HEK293 (cell line): ENCODE measurements at regions not wholly inside any gene's neighbourhood (a gene's known extent, or its start where the extent isn't known, plus 50 kb on each side); places are given as distances from the start of the nearest gene placed in this dataset.
A peak's percentile ranks its signal among the peaks of the same experiment; 100 is the strongest.

Experiments used
- OVOL3 ChIP-seq: fragments of 450-650 bp; formaldehyde crosslinking; IDR thresholded peaks from 2 replicates; pipeline ENCODE4 v1.5.1; 2016; ENCODE audit warnings: missing biosample characterization, missing genetic modification characterization
- SP7 ChIP-seq: fragments of 450-650 bp; formaldehyde crosslinking; IDR thresholded peaks from 2 replicates; pipeline ENCODE4 v1.5.1; 2016; ENCODE audit warnings: missing biosample characterization, missing genetic modification characterization
- ZNF626 ChIP-seq: fragments of 450-650 bp; sonication (Bioruptor Pico); formaldehyde crosslinking; IDR thresholded peaks from 2 replicates; pipeline ENCODE4 v1.5.1; 2018; ENCODE audit warnings: missing biosample characterization, missing genetic modification characterization, inconsistent platforms
- ZNF785 ChIP-seq: fragments of 450-650 bp; formaldehyde crosslinking; IDR thresholded peaks from 2 replicates; pipeline ENCODE4 v1.5.1; 2016; ENCODE audit warnings: missing biosample characterization, missing genetic modification characterization
- TF ChIP-seq, protein P1 (sequence below): fragments of 450-650 bp; formaldehyde crosslinking; IDR thresholded peaks from 2 replicates; pipeline ENCODE4 v1.5.1; 2016; ENCODE audit warnings: missing biosample characterization, missing genetic modification characterization

DNA sequence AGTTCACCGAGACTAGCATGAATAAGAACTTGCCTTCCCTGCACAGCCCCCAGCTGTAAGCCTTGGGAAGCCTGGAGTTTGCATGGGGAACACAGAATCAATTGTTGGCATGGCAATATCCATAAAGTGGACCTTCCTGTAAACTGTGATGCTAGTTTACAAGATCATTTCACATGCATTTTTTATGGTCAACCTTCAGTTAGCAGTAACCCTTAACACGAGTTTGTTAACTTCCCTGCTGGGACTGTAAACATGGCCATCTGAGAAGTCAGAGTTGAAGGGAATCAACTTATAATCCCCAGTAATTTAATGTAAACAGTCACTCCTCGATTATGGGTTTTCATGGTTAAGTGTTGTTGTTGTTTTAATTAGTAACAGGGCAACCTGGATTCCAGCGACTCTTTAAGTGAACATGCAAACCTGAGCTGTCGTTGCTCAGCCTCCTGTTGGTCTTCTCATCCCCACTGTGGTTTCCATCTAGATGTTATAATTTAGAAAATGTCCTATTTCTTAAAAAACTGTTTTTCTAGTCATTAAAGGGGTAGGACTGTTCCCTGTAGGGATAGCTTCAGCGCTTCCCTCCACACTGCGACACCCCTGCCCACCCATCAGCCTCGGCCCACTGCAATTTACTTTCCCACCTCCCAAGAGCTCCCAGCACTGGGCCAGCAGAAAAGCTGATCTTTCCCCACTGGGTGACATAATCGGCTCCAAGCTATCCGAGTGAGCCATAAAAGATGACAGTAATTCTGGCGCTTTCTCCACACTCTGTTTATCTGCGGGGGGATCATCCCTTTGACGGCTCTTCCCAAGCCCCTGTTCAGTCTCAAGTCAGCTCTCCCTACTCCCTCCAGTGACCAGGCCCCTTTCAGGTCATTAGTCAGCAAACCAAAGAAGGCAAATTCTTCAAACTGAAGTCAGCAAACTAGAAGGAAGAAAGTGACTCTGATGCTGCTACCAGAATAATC lies 107.6 kb upstream of the IPO9 start:
- TF ChIP-seq, protein P1, sequence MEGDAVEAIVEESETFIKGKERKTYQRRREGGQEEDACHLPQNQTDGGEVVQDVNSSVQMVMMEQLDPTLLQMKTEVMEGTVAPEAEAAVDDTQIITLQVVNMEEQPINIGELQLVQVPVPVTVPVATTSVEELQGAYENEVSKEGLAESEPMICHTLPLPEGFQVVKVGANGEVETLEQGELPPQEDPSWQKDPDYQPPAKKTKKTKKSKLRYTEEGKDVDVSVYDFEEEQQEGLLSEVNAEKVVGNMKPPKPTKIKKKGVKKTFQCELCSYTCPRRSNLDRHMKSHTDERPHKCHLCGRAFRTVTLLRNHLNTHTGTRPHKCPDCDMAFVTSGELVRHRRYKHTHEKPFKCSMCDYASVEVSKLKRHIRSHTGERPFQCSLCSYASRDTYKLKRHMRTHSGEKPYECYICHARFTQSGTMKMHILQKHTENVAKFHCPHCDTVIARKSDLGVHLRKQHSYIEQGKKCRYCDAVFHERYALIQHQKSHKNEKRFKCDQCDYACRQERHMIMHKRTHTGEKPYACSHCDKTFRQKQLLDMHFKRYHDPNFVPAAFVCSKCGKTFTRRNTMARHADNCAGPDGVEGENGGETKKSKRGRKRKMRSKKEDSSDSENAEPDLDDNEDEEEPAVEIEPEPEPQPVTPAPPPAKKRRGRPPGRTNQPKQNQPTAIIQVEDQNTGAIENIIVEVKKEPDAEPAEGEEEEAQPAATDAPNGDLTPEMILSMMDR (tag by site-specific recombination), result no peak
- TF ChIP-seq ZNF785, result no peak
- peak; percentile 91 for TF ChIP-seq OVOL3
- no peak for TF ChIP-seq ZNF626
- TF ChIP-seq SP7 (tag by site-specific recombination), result peak; percentile 100
